Dermis blood vessel endothelial cell (primary cell): ENCODE measurements at regions not wholly inside any gene's neighbourhood (a gene's known extent, or its start where the extent isn't known, plus 50 kb on each side); places are given as distances from the start of the nearest gene placed in this dataset.
A peak's percentile ranks its signal among the peaks of the same experiment; 100 is the strongest.

ENCODE experiments used
- DNase-seq: peaks from one replicate; pipeline ENCODE4 v3.0.0; 2010

DNA sequence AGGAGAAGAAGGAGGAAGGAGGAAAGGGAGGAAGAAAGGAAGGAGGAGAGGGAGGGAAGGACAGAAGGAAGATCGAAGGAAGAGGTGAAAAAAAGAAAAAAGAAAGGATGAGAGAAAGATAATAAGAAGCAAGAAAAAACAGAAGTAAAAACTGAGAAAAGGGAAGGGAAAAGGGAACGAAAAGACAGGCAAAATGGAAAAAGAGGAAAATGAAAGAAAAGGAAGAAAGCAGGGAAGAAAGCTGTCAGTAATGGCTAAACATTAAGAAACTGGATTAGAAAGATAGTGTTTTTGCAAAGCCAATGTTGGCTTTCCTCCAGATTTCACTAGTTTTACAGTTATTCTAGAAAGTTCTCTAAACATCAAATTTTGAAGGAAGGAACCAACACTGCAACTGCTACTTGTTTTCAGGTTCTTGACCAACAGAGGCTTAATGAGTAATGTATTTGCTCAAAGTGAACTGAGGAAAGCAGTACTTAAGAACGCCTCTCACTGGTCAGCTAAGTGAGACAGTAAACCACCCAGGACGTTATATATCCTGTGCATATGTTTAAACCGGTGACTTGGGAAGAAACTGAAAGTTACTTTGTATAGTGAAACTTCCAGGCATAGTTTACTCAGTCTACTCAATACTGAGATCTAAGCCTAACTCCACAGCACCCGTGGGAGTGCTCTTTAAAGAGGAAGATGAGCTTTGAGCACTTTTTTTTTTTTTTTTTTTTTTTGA is 286.2 kb upstream of the TRIB2 start:
- no peak for DNase-seq

DNA sequence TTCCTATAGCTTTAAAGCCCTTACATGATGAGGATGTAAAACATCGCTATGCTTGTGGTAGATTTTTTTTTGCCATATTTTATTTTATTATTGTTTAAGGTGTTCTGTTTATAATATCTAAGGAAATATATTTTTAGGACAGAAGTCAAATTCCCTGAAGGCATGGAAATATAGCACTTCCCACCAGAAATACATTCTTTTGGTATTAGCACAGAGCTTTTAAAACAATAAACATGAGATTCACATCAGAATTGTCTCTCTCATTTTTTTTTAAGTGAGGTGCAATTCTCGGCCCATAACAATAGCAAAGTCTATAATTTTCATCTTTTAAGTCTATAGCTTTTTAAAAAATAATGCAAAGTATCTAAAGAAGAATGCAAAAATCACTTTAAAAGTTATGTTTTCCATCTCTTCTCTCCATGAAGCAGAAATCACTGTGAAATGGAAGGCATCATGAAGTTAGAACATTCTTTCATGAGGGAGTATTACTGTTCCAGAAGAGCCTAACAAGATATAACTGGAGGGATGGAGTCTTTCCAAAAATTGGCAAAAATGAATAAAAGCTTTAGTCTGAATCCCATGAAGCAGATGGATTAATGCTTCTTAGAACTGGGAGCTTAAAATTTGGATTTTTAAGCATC is 283.6 kb upstream of the TRIB2 start:
- DNase-seq, result no peak

DNA sequence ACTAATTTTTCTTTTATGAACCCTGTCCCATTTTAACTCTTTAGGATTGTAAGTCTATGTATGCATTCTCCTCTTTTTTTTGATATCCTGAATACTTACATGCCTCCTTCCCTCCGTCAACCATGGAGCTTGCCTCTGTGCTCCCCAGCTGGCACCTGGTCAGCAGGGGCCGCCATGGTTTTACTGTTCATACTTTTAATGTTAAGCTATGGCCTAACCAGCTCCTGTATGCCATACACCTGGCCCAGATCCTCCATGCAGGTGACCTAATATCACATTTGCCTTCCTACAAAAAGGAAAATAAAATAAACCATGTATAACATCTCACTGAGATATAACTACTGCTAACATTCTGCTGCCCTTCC is 283.1 kb upstream of the TRIB2 start:
- DNase-seq, result peak; percentile 11

DNA sequence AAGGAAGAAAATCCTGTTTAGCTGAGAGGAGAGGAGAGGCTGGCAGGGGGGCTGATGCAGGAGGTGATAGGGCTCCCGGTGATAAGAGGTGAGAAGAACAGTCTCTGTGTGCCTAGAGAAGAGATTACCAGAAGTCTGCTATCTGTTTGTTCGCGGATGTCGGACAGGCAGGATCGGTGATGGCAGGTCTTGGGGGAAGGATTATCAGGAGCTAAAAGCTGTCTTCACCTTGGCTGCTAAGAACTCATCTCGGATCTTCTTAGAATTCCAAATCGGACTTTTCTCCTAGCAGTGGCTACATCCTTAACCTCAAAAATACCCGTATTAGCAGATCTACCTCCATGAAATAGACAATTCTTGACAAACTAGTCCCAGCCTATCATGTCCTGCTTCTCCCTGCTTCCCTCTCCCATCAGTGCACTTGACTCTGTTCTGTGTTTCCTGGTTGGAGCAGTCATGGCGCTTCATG is 282.1 kb upstream of the TRIB2 start:
- DNase-seq, result no peak

DNA sequence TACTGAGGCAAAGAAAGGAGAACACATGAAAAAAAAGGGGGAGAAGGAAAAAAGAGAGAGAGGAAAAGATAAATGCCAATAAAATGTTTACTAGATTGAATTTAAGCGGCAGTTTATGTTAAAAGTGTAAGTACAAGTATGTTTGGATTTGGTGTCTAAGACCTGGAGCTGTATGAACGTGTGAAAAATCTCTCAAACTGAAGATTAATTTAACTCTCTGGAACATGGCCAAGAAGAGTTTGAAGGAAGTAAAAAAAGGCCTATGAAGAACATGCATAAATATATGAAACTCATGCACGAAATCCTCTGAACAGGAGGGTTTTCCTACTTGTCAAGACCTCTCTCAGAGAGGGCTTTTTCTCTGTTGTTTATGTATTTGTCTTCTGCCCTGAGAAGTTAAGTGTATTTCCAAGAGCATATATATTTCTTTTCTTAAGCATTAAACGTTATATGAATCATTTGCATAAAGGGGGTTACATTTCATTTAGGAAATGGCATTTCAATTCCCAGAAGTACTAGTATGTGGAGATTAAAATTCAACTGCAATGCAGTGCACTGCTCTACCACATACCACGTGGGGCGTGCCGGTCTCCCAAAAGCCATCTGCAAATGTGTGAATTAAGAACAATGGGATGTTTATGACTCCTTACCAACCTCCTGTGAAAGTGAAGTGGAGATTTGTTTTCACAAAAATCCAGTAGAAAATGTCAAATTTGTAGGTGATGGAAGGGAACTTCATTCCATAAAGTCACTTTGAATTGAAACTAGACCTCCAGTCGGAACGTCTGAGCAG is 281.1 kb upstream of the TRIB2 start:
- no peak for DNase-seq

DNA sequence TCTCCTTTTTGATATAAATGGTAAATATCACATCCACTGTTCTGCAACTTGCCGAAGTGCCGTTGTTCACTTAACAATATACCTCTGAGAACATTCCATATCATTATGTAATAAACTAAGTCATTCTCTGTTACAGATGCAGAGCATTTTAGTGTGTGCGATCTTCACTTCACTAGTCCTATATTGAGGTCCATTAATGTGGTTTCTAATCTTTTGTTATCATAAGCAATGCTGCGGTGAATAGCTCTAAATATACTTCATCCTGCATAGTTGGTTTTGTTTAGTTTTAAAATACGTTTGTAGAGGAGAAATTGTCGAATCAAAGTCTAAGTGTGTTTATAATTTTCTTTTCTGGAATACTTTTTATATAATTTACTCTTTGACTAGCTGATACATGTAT is 280.3 kb upstream of the TRIB2 start:
- DNase-seq, result no peak

DNA sequence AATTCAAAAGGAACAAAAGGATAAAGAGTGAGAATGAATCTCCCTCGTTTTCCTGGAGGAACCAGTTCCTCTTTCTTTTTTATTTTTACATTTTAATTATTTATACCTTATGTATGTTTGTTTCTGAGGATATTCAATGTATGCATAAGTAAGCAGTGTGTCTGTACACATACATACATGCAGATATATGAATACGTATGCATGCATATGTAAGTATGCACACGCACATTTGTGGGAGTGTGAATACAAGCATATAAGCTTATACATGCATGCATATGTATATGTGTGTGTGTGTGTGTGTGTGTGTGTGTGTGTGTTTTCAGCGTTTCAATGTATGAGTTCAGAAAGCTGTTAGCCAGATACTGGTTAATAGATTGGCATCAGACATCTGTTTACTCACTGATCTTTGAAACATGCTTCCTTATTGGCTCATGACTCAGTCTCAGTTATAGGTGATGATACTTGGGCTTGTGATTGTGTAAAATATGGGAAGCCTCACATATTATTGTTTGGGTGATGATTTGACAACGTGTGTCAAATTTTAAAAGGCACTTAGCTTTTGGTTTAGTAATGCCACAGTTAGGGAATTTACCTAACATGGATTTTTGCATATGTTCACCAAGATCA is 279.7 kb upstream of the TRIB2 start:
- DNase-seq, result no peak

DNA sequence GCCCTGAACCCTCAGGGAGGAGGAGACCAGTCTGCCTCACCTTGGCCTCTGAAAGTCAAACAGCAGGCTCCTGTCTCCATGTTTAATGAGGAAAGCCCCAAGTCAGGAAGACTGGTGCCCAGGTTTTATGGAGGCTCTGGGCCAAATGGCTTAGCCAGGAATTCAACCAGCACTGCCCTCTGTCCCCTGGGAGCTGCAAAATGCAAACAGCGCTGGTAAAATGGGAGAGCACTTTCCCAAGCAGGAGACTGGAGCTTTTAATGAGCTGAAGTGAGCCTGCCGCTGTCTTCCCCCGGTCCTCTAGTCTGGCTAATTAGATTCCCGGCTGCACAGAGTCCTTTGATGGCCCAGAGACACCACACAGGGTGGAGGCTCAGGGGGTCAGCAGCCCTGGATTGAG is 276.0 kb upstream of the TRIB2 start:
- DNase-seq, result no peak

DNA sequence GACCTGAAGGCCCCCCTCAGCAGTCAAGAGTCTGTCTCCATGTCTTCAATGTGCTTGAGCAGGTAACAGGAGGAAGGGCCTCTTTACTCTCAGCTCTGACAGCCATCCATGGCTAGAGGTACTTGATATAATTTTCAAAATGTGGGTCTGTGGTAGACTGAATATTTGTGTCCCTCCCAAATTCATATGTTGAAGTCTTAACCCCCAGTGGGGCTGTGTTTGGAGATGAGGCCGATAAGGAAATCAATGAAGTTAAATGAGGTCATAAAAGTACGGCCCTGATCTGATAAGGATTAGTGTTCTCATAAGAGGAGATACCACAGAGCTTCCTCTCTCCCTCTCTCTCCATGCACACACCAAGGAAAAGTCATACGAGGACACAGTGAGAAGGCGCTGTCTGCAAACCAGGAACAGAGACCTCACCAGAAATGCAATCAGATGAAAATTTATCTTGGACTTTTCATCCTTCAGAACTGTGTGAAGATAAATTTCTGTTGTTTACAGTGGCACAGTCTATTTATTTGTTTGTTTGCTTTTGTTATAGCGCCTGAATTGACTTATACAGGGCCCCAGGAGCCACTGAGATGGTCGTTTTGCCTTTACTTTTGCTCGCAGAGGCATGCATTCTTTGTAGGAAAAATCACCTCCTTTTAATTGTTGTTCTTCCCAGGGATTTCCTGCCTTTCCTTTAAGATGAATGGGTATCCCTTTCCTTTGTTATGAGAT is 274.8 kb upstream of the TRIB2 start:
- no peak for DNase-seq

DNA sequence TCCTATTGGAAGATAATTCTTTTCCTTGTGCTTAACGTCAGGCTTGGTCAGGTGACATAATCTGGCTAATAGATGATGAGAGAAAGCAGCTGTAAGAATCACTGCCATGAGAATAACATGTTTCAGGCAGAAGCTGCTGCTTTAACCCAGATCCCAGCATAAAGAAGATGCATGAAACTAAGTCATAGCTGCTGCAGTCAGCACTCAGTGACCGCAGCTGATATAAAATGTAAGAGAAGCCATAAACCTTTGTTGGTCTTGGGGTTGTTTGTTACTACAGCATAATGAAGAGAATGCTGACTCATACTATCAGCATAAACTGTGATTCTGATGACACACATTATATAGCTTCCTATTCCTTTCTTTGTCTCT is 274.3 kb upstream of the TRIB2 start:
- peak; percentile 63 for DNase-seq

DNA sequence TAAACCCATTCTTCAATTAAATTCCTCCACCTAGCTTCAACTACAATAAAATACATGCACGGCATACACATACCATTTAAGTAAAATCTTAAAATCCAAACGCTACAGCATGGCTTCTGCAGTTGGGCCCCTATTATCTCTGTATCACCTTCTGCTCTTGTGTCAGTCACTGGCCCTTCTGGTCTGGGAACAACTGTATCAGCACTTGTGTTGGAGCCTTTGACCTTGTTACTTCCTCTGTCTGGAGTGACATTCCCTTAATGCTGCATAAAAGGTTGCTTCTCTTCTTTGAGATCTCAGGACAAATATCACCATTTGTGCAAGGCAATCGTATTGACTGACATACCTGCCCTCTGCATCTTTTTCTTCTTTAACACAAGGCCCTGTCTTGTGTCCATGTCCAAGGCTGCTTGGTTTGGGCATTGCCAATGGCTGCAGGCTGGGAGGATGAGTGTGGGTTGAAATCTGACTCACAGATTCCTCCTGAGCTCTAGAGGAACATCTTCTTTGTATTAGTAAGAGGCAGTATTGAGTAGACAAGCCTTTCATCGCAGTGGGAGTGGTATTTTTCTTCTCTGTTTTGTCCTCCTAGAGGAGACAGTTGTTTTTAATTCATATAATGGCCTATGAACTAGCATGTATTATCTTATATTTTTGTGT is 267.8 kb upstream of the TRIB2 start:
- no peak for DNase-seq

DNA sequence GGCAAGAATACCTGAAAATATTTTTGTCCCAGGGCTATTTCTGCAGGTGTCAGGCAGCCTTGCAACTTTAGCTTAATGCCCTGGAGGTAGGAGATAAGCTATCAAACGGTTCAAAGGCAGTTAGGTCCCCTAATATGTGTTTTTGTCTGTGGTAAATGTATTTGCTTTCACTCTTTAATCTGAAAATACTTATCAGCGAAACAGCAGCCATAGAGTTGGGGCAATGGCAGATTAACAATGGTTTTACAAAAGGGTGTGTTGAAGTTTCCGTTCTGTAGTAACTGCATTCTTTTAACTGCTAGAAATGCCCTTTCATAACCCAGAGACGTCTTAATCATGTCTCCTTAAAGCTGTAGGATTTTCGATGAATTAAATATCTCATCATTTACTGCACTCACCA is 265.0 kb upstream of the TRIB2 start:
- peak; percentile 35 for DNase-seq

DNA sequence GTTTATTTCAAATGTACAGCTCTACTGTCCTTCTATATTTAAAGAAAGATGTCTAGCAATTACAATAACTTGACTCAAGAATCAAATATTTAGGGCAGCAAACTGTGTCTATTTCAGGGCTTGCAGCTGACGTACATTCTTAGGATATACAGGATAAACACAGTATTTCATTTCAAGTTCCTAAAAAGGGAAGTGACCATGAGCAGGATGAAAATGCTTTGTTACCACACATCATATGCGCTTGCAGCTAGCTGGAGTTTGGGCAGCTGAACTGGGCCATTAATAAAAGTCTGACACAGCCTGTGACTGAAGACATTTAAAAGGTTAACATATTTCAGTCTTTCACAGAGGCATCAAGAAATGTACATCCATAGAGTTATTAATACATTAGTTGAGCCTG is 264.6 kb upstream of the TRIB2 start:
- peak; percentile 13 for DNase-seq

DNA sequence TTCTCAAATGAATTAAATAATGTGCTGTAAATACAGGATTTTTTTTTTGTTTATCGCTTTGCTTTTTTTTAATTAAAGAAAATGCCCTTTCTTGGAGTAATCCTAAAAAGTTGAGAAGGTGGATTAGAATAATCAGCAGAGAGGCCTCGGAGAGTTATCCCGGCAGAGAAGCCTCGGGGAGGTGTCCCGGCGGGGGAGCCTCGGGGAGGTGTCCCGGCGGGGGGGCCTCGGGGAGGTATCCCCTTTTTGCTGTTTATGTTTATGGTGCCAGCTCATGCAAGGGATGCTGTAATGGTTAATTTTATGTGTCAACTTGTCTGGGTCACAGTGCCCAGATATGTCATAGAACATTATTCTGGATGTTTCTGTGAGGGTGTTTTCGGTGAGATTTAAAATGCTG is 263.0 kb upstream of the TRIB2 start:
- DNase-seq, result no peak

DNA sequence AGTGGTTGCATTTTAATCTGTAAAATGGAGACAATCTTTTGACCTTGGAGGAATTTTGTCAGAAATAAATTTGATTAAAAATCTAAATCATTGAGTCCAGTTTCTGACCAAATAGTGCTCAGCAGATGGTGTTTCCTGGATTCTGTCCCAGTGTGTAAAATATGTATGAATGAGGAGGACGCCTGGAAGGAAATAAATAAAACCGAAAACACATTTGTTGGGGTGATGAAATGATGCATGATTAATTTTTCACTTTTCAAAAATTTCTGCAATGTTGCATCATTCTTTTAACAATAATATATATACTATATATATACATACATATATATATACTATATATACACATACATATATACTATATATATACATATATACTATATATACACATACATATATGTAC is 261.1 kb upstream of the TRIB2 start:
- DNase-seq, result no peak

DNA sequence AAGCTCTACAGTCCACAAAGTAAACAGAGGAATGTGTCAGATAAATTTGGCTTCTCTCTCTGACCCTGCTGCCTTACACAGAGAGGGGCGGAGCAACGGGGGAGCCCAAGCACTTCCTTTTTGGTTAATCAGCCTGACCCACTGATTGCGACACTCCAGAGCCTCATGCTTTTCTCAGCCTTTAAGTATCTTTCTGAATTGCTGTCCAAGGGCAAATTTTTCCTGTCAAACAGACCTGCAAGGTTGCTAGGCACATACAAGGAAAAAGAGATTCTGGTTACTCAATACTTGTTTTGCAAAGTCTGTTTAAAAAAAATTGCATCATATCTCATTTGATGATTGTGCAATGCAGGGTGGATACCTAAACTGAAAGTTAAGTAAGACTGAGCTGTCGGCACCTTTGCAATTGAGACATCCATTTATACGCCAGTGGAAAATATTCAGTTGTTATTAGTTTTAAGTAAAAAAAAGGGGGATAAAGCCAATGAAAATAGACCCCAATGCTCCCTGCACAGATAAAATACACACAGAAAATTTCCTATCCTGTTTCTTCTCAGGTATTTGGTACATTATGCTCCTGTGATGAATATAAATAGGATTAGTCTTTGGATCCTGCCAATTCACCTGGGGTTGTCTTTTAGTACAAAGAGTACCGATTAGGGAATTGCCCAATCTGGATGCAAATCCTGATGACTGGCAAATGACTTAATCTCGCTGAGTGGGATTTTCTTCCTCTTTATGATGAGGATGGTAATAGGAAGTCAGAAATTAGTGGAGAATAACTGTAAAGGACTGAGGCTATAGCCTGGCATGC is 260.2 kb upstream of the TRIB2 start:
- peak; percentile 55 for DNase-seq

DNA sequence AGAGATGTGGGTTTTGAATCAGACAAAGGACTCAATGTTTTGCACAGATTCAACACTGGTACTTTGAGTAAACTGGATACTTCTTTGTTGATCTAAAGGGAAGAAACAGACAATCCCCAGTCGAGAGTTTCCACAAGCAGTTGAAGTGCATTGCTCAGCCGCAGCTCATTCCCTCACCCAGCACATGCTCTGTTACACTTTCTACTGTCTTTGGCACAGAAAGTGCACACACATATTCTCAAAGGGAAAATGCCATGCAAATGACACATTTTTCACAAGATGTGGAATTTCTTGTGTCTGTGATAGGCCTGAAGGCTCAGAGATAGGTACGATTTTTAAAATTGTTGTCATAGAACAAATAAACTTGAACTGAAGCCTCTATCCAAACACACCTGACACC is 258.9 kb upstream of the TRIB2 start:
- no peak for DNase-seq

DNA sequence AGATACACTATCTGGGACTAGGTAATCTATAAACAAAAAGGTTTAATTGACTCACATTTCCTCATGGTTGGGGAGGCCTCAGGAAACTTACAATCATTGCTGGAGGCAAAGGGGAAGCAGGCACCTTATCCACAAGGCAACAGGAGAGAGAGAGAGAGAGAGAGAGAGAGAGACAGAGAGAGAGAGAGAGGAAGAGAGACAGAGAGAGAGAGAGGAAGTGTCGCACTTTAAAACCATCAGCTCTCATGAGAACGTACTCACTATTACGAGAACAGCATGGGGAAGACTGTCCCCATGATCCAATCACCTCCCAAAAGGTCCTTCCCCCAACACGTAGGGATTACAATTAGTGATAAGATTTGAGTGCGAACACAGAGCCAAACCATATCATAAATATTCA is 253.5 kb upstream of the TRIB2 start:
- no peak for DNase-seq

DNA sequence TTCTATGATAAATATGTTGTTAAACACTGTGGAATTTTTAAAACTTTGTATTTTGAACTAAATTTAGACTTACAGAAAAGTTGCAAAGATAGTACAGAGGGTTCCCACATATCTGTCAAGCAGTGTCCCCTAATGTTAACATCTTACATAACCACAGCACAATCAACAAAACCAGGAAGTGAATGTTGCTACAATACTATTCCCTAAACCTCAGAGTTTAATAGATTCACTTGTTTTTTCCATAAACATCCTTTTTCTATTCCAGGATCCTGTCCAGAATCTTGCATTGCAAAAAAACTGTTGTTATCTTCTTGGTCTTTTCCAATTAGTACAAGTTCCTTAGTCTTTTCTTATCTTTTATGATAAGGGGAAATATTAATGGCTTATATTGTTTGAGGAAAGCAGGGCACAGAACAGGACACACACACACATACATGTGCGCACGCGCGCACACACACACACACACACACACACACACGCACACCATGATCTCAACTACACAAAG is 251.1 kb upstream of the TRIB2 start:
- peak; percentile 40 for DNase-seq

DNA sequence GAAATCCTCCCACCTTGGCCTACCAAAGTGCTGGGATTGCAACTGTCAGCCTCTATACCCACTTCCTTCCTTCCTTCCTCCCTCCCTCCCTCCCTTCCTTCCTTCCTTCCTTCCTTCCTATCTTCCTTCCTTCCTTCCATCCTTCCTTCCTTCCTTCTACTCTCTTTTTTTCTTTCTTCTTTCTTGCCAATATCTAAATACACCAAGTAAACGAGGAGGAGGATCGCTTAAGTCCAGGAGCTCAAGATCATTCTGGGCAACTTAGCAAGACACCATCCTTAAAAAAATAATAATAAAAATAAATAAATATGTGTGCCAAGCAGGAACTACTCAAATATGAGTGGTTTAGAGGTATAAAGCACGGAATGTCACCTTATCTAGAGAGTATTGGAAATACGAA is 249.4 kb upstream of the TRIB2 start:
- DNase-seq, result no peak

DNA sequence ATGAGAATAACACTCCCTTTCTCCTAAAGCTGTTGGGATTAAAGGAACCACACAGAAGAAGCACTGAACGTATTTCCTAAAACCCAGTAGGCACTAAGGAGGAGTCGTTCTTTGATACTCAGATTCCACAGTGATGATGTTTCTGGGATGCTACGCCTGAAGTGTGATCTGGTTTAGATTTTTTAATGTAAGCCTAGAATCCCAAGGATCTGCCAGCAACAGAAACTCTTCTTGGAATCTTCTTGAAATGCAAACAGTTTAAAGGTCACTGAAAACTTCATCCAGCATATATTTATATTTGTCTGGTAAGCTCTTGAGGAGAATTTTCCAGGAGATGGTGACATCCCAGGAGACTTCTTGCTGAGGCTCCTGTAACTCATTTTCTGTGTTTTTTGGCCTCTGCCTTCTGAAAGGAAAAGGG is 247.6 kb upstream of the TRIB2 start:
- DNase-seq, result no peak
